Upper lobe of right lung (tissue), 1 donor: ENCODE measurements at regions not wholly inside any gene's neighbourhood (a gene's known extent, or its start where the extent isn't known, plus 50 kb on each side); places are given as distances from the start of the nearest gene placed in this dataset.

ENCODE experiments used
- ATAC-seq: fragments of 200-7000 bp; cut with Tn5 transposase; one replicate; pipeline ENCODE4 v1.9.1; 2020; ENCODE audit warnings: mild to moderate bottlenecking, moderate library complexity
- DNase-seq: peaks from one replicate; pipeline ENCODE4 v3.0.0-alpha.2; 2020
- H3K27ac ChIP-seq: fragments of 200-600 bp; one replicate; pipeline ENCODE4 v1.8.0; 2022
- H3K27me3 ChIP-seq: fragments of 200-600 bp; one replicate; pipeline ENCODE4 v1.8.0; 2022; ENCODE audit warnings: mild to moderate bottlenecking
- H3K36me3 ChIP-seq: fragments of 200-600 bp; one replicate; pipeline ENCODE4 v1.8.0; 2022
- H3K4me1 ChIP-seq: fragments of 200-600 bp; one replicate; pipeline ENCODE4 v1.8.0; 2022
- H3K4me3 ChIP-seq: fragments of 200-600 bp; one replicate; pipeline ENCODE4 v1.8.0; 2022; ENCODE audit warnings: mild to moderate bottlenecking
- H3K9me3 ChIP-seq: fragments of 200-600 bp; one replicate; pipeline ENCODE4 v1.8.0; 2022
- intact Hi-C: fragments of 100-400 bp; cut with DNase I; formaldehyde crosslinking; loops from one replicate; pipeline ENCODE4 v1.11.0; 2022
- TF ChIP-seq, protein P1 (sequence below): fragments of 200-600 bp; IDR thresholded peaks from one replicate; pipeline ENCODE4 v1.8.0; 2022; ENCODE audit warnings: antibody characterized with exemption
- donor health status: DM: no; HTN: yes; CAD: no; lungs with severe emphysema.

DNA sequence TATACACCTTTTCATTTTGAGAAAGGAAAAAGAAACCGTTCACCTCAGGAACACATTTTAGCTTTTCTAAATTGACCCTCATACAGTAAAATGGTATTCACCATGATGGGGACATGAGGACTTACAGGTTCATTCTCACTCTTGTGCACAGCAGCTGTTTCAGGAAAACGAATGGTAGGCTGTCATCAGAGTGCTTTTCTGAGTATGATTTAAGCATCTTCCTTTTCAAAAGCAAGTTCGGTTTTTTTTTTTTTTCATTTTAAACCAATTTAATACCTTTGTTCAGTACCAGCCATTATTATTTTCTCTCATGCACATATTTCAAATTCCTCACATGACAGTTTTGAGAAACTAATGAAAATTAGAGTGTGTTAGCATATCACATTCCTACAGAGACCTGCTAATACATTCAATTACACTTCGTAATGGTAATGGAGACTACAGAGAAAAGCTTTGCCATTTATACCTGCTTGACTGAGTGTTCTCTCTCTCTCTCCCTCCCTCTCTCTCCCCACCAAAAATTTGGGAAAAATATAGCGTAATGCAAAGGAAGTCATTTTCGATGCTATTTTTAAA lies 129.2 kb downstream of the SAMD5 start:
- no peaks in the 10 kb centered on the region for H3K9me3 ChIP-seq
- ATAC-seq: no peak

GRCh38 chr6:147639279-147639678 lies 130.8 kb downstream of the SAMD5 start:
- Histone ChIP-seq H3K27ac (no peak overlapping the region), H3K4me3 (no peak overlapping the region), H3K9me3 (no peaks in the 10 kb centered on the region), H3K4me1 (no peaks in the 10 kb centered on the region), H3K36me3 (no peaks in the 10 kb centered on the region), H3K27me3 (no peaks in the 10 kb centered on the region)
- DNase-seq (no peak), ATAC-seq (no peak)
- intact Hi-C loops: no loop called here
- TF ChIP-seq, protein P1, sequence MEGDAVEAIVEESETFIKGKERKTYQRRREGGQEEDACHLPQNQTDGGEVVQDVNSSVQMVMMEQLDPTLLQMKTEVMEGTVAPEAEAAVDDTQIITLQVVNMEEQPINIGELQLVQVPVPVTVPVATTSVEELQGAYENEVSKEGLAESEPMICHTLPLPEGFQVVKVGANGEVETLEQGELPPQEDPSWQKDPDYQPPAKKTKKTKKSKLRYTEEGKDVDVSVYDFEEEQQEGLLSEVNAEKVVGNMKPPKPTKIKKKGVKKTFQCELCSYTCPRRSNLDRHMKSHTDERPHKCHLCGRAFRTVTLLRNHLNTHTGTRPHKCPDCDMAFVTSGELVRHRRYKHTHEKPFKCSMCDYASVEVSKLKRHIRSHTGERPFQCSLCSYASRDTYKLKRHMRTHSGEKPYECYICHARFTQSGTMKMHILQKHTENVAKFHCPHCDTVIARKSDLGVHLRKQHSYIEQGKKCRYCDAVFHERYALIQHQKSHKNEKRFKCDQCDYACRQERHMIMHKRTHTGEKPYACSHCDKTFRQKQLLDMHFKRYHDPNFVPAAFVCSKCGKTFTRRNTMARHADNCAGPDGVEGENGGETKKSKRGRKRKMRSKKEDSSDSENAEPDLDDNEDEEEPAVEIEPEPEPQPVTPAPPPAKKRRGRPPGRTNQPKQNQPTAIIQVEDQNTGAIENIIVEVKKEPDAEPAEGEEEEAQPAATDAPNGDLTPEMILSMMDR: no peak

More for the DNA sequence above, 129.2 kb downstream of the SAMD5 start:
- H3K4me3 ChIP-seq: no peak overlapping the region
- no peaks in the 10 kb centered on the region for H3K4me1 ChIP-seq
- no peaks in the 10 kb centered on the region for H3K27me3 ChIP-seq
- no peaks in the 10 kb centered on the region for H3K36me3 ChIP-seq
- DNase-seq: no peak
- H3K27ac ChIP-seq: no peak overlapping the region
- intact Hi-C loops: no loop called here
- TF ChIP-seq, protein P1: no peak

GRCh38 chr6:147640606-147641005 lies 132.1 kb downstream of the SAMD5 start:
- Histone ChIP-seq H3K4me3 (no peak overlapping the region), H3K4me1 (no peaks in the 10 kb centered on the region), H3K36me3 (no peaks in the 10 kb centered on the region), H3K27ac (no peak overlapping the region), H3K27me3 (no peaks in the 10 kb centered on the region), H3K9me3 (no peaks in the 10 kb centered on the region)
- intact Hi-C loops: no loop called here
- TF ChIP-seq, protein P1: no peak
- ATAC-seq (no peak), DNase-seq (no peak)

GRCh38 chr6:147641511-147641910 lies 133.0 kb downstream of the SAMD5 start:
- ATAC-seq (no peak), DNase-seq (no peak)
- H3K4me3 ChIP-seq: no peak overlapping the region
- no peaks in the 10 kb centered on the region for H3K36me3 ChIP-seq
- H3K9me3 ChIP-seq: no peaks in the 10 kb centered on the region
- H3K27ac ChIP-seq: no peak overlapping the region
- intact Hi-C loops: no loop called here
- no peaks in the 10 kb centered on the region for H3K27me3 ChIP-seq
- TF ChIP-seq, protein P1: no peak
- no peaks in the 10 kb centered on the region for H3K4me1 ChIP-seq

GRCh38 chr6:147642458-147642857 lies 134.0 kb downstream of the SAMD5 start:
- H3K36me3 ChIP-seq: no peaks in the 10 kb centered on the region
- intact Hi-C loops: no loop called here
- no peak for DNase-seq
- TF ChIP-seq, protein P1: no peak
- H3K27me3 ChIP-seq: no peaks in the 10 kb centered on the region
- no peak overlapping the region for H3K27ac ChIP-seq
- no peaks in the 10 kb centered on the region for H3K9me3 ChIP-seq
- H3K4me1 ChIP-seq: no peaks in the 10 kb centered on the region
- ATAC-seq: no peak
- no peak overlapping the region for H3K4me3 ChIP-seq
